ENCODE measurements at regions not wholly inside any gene's neighbourhood (a gene's known extent, or its start where the extent isn't known, plus 50 kb on each side); places are given as distances from the start of the nearest gene placed in this dataset.

DNA sequence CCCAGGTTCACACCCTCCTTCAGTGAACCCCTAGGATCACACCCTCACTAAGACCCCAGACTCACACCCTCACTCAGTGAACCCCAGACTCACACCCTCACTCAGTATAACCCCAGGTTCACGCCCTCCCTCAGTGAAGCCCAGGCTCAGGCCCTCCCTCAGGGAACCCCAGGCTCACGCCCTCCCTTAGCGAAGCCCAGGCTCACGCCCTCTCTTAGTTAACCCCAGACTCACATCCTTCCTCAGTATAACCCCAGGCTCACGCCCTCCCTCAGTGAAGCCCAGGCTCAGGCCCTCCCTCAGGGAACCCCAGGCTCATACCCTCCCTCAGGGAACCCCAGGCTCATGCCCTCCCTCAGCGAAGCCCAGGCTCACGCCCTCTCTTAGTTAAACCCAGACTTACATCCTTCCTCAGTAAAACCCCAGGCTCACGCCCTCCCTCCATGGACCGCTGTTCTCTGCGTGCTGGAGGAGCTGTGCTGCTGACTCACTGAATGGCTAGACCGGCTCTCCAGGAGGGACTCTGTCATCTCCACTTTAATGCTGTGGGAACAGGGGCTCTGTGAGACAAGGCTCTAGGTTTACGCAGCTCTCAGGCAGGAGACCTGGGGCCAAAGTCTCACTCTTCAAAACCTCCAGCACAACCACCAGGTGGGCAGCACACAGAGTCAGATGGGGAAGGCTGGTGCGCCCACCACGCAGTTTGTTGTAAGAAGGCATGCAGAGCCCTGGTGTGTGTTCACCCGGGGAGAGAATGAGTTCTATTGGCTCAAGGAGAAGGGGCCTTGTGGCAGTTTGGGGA lies 506.9 kb upstream of the MYT1L start:
- Histone ChIP-seq H3K36me3 (ENCODE audit: control insufficient read depth, insufficient read depth, low read length) (no peaks in the 10 kb centered on the region), H2AFZ (ENCODE audit: low read depth, low read length) (no peak overlapping the region), H3K9me3 (replicated peaks; ENCODE audit: control insufficient read depth, insufficient read depth, low read depth, low read length) (no peaks in the 10 kb centered on the region), H3K4me3 (no peak overlapping the region), H3K9ac (ENCODE audit: insufficient read depth in 1 of 2, low read depth in 2 of 2, low read length in 2 of 2) (no peak overlapping the region), H3K79me2 (ENCODE audit: control insufficient read depth, insufficient read depth, low read length) (no peaks in the 10 kb centered on the region), H4K20me1 (replicated peaks; ENCODE audit: control insufficient read depth, insufficient read depth, low read length) (peaks cover 5% of the 10 kb centered on the region; the same call in 1 of the 2 replicates), H3K27ac (ENCODE audit: extremely low read depth, low read depth, low read length) (no peak overlapping the region), H3K27me3 (ENCODE audit: control insufficient read depth in 2 of 2, insufficient read depth in 2 of 2, low read length in 2 of 2) (peaks cover 0 to 16% of the 10 kb centered on the region in 2 experiments; a peak in 2 of 5 replicates), H3K9me1 (ENCODE audit: control insufficient read depth, insufficient read depth, low read length) (no peaks in the 10 kb centered on the region), H3K4me1 (replicated peaks in 1 of 2; ENCODE audit: control insufficient read depth in 2 of 2, insufficient read depth in 2 of 2, low read length in 2 of 2) (no peaks in the 10 kb centered on the region; a peak in 1 of 5 replicates), H3K4me2 (ENCODE audit: insufficient read depth, low read length) (no peak overlapping the region)
- DNase-seq (ENCODE audit: extremely low read depth in 1 of 4, low spot score in 3 of 4) (no peak), FAIRE-seq (no peak), ATAC-seq (no peak)
- in situ Hi-C loops (cut with MboI) (no loop called here), intact Hi-C loops (cut with micrococcal nuclease) (no loop called here)
- ChIA-PET POLR2A (no interaction called here), CTCF (ENCODE audit: low intra/inter-chr PET ratio) (no interaction called here)
- TF ChIP-seq SIN3A (IDR thresholded peaks at IDR 0.05; ENCODE audit: borderline replicate concordance in 2 of 2, control insufficient read depth in 1 of 2, low read depth in 2 of 2, low read length in 2 of 2) (no peak), ZNF121 (CRISPR knock-in tag; conservative IDR thresholded peaks at IDR 0.05) (no peak), TAL1 (IDR thresholded peaks at IDR 0.05) (no peak), TEAD2 (tag; IDR thresholded peaks at IDR 0.05) (no peak), ZNF354B (CRISPR knock-in tag; IDR thresholded peaks at IDR 0.05) (no peak), HNRNPL (IDR thresholded peaks at IDR 0.05; ENCODE audit: low read depth, low read length) (no peak), POLR2H (tag; IDR thresholded peaks at IDR 0.05; ENCODE audit: low read depth) (no peak)
- BruUV-seq (replicated peaks) = no TSS peak
- 2% methylated on average over 15 of the region's 15 CpGs for WGBS (ENCODE audit: insufficient coverage, low coverage, missing lambda C conversion rate)

Data from K562 (cell line).